ENCODE measurements at regions not wholly inside any gene's neighbourhood (a gene's known extent, or its start where the extent isn't known, plus 50 kb on each side); places are given as distances from the start of the nearest gene placed in this dataset.

DNA sequence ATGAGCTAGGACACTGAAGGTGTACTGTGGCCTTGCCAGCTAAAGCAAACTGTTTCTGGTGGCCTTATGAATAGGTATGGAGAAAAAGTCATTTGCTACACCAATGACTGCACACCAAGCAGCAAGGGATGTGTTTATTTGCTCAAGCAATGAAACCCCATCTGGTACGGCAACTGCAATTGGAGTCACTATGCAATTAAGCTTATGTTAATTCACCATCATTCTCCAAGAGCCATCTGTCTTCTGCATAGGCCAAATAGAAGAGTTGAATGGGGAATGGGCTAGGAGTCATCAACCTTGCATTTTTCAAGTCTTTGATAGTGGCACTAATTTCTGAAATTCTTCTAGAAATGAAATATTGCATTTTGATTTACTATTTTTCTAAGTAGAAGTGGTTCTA, 372.0 kb downstream of the KCNJ3 start:
- H4K20me1 ChIP-seq (ENCODE audit: insufficient read depth, low read length), result no peaks in the 10 kb centered on the region
- H3K27ac ChIP-seq (ENCODE audit: low read length), result no peak overlapping the region
- no peaks in the 10 kb centered on the region for H3K27me3 ChIP-seq (ENCODE audit: low read depth, low read length)
- no peak overlapping the region for H2AFZ ChIP-seq (ENCODE audit: low read depth, low read length)
- no peaks in the 10 kb centered on the region for H3K9me3 ChIP-seq (ENCODE audit: insufficient read depth, low read length)
- no peak overlapping the region for H3K4me3 ChIP-seq (ENCODE audit: low read length)
- TF ChIP-seq, protein P1, sequence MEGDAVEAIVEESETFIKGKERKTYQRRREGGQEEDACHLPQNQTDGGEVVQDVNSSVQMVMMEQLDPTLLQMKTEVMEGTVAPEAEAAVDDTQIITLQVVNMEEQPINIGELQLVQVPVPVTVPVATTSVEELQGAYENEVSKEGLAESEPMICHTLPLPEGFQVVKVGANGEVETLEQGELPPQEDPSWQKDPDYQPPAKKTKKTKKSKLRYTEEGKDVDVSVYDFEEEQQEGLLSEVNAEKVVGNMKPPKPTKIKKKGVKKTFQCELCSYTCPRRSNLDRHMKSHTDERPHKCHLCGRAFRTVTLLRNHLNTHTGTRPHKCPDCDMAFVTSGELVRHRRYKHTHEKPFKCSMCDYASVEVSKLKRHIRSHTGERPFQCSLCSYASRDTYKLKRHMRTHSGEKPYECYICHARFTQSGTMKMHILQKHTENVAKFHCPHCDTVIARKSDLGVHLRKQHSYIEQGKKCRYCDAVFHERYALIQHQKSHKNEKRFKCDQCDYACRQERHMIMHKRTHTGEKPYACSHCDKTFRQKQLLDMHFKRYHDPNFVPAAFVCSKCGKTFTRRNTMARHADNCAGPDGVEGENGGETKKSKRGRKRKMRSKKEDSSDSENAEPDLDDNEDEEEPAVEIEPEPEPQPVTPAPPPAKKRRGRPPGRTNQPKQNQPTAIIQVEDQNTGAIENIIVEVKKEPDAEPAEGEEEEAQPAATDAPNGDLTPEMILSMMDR (IDR thresholded peaks at IDR 0.05; ENCODE audit: low read depth, low read length), result no peak
- TF ChIP-seq EZH2phosphoT487 (IDR thresholded peaks at IDR 0.05; ENCODE audit: low read depth), result no peak
- H3K36me3 ChIP-seq (replicated peaks; ENCODE audit: low read depth, low read length), result no peaks in the 10 kb centered on the region
- H3K4me2 ChIP-seq (ENCODE audit: low read length), result no peak overlapping the region
- H3K79me2 ChIP-seq (ENCODE audit: low read length), result no peaks in the 10 kb centered on the region
- peaks cover 11% of the 10 kb centered on the region for H3K4me1 ChIP-seq (ENCODE audit: low read length)
- H3K9ac ChIP-seq (ENCODE audit: low read length), result no peak overlapping the region

DNA sequence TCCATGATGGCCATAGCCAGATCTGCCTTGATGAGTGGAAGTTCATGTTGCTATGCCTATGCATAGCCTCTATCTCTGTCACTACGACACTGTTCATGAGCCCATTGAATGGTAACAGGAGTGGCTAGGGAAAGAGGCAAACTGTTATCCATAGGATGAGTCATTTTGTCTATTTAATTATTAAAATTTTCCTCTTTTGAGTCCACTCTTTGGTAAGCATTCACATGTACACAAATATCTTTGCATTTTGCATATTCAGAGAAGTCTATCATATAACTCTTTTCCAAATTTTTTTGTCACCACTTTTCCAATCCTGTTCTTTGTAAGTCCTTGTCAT, 364.4 kb downstream of the KCNJ3 start:
- Histone ChIP-seq H3K27ac (ENCODE audit: low read length) (no peak overlapping the region), H3K36me3 (replicated peaks; ENCODE audit: low read depth, low read length) (no peaks in the 10 kb centered on the region), H3K4me2 (ENCODE audit: low read length) (no peak overlapping the region), H3K4me1 (ENCODE audit: low read length) (peaks cover 11% of the 10 kb centered on the region), H4K20me1 (ENCODE audit: insufficient read depth, low read length) (no peaks in the 10 kb centered on the region), H2AFZ (ENCODE audit: low read depth, low read length) (no peak overlapping the region), H3K9ac (ENCODE audit: low read length) (no peak overlapping the region), H3K4me3 (ENCODE audit: low read length) (no peak overlapping the region), H3K27me3 (ENCODE audit: low read depth, low read length) (no peaks in the 10 kb centered on the region), H3K79me2 (ENCODE audit: low read length) (no peaks in the 10 kb centered on the region), H3K9me3 (ENCODE audit: insufficient read depth, low read length) (no peaks in the 10 kb centered on the region)
- TF ChIP-seq EZH2phosphoT487 (IDR thresholded peaks at IDR 0.05; ENCODE audit: low read depth), result no peak
- TF ChIP-seq, protein P1 (IDR thresholded peaks at IDR 0.05; ENCODE audit: low read depth, low read length), result no peak

DNA sequence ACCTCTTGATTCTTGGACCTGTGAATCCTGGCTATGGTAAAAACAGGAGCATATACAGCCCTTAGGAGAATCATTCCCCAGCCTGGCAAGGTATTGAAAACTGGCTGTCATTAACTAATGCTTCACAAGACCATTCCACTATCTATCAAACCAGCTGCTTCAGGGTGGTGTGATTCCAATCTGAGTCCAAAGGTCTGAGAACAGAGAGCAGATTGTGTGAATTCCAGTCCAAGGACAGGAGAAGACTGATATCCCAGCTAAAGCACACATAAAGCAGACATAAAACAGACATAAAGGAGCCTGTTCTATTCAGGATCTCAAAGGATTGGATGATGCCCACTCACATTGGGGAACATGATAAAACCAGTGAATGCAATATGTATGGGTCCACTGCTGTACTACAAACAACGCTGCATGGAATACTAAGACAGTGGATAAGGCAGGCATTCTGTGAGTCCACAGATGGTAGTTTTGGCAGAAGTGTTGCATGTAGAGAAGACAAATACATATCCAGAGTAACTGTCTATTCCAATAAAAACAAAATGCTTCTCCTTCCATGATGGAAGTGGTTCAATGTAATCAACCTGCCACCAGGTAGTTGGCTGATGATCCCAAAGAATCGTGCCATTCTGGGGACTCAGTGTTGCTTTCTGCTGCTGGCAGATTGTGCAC, 363.9 kb downstream of the KCNJ3 start:
- H3K9me3 ChIP-seq (ENCODE audit: insufficient read depth, low read length), result no peaks in the 10 kb centered on the region
- H3K27ac ChIP-seq (ENCODE audit: low read length), result no peak overlapping the region
- H4K20me1 ChIP-seq (ENCODE audit: insufficient read depth, low read length), result no peaks in the 10 kb centered on the region
- H2AFZ ChIP-seq (ENCODE audit: low read depth, low read length), result no peak overlapping the region
- H3K4me3 ChIP-seq (ENCODE audit: low read length), result no peak overlapping the region
- H3K27me3 ChIP-seq (ENCODE audit: low read depth, low read length), result no peaks in the 10 kb centered on the region
- peaks cover 11% of the 10 kb centered on the region for H3K4me1 ChIP-seq (ENCODE audit: low read length)
- TF ChIP-seq, protein P1 (IDR thresholded peaks at IDR 0.05; ENCODE audit: low read depth, low read length), result no peak
- no peak for TF ChIP-seq EZH2phosphoT487 (IDR thresholded peaks at IDR 0.05; ENCODE audit: low read depth)
- H3K79me2 ChIP-seq (ENCODE audit: low read length), result no peaks in the 10 kb centered on the region
- no peak overlapping the region for H3K4me2 ChIP-seq (ENCODE audit: low read length)
- no peaks in the 10 kb centered on the region for H3K36me3 ChIP-seq (replicated peaks; ENCODE audit: low read depth, low read length)
- no peak overlapping the region for H3K9ac ChIP-seq (ENCODE audit: low read length)

DNA sequence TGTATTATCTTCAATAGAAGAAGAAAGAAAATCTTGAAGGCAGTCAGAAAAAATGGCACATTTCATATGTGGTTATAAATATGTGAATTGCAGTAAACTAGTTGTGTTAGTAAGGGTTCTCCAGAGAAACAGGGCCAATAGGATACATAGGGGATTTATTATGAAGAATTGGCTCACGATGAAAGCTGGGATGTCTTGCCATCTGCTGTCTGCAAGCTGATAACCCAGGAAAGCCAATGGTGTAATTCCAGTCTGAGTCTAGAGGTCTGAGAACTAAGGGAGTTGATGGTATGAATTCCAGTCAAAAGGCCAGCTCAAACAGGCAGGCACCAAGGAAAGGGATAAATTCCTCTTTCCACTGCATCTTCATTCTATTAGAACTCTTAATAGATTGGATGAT, 362.4 kb downstream of the KCNJ3 start:
- Histone ChIP-seq H2AFZ (ENCODE audit: low read depth, low read length) (no peak overlapping the region), H3K36me3 (replicated peaks; ENCODE audit: low read depth, low read length) (no peaks in the 10 kb centered on the region), H3K4me1 (ENCODE audit: low read length) (no peaks in the 10 kb centered on the region), H3K4me3 (ENCODE audit: low read length) (no peak overlapping the region), H3K4me2 (ENCODE audit: low read length) (no peak overlapping the region), H3K27me3 (ENCODE audit: low read depth, low read length) (no peaks in the 10 kb centered on the region), H3K27ac (ENCODE audit: low read length) (no peak overlapping the region), H3K9me3 (ENCODE audit: insufficient read depth, low read length) (no peaks in the 10 kb centered on the region), H4K20me1 (ENCODE audit: insufficient read depth, low read length) (no peaks in the 10 kb centered on the region), H3K79me2 (ENCODE audit: low read length) (no peaks in the 10 kb centered on the region), H3K9ac (ENCODE audit: low read length) (no peak overlapping the region)
- no peak for TF ChIP-seq EZH2phosphoT487 (IDR thresholded peaks at IDR 0.05; ENCODE audit: low read depth)
- TF ChIP-seq, protein P1 (IDR thresholded peaks at IDR 0.05; ENCODE audit: low read depth, low read length), result no peak
